HFF-Myc (cell line): ENCODE measurements at regions not wholly inside any gene's neighbourhood (a gene's known extent, or its start where the extent isn't known, plus 50 kb on each side); places are given as distances from the start of the nearest gene placed in this dataset.

Experiments used
- DNase-seq: peaks from one replicate; pipeline ENCODE4 v3.0.0-alpha.2; 2011; ENCODE audit warnings: low read depth; ENCODE audit errors: extremely low read depth
- H3K4me3 ChIP-seq: replicated peaks from 2 replicates; pipeline ENCODE4 v1.5.1; 2011; ENCODE audit warnings: low read depth, mild to moderate bottlenecking, control low read depth, low read length
- CTCF ChIP-seq: IDR thresholded peaks from 2 replicates; pipeline ENCODE4 v1.5.1; 2012; ENCODE audit warnings: mild to moderate bottlenecking, low read depth, low read length, control low read depth; ENCODE audit errors: missing control alignments

GRCh38 chr2:194621945-194622344 is 1035.1 kb upstream of the SLC39A10 start:
- H3K4me3 ChIP-seq = no peak overlapping the region
- TF ChIP-seq CTCF = no peak

GRCh38 chr2:194619366-194619765 is 1037.7 kb upstream of the SLC39A10 start:
- no peak overlapping the region for H3K4me3 ChIP-seq
- DNase-seq = no peak
- TF ChIP-seq CTCF = no peak

More at GRCh38 chr2:194621945-194622344, 1035.1 kb upstream of the SLC39A10 start:
- DNase-seq = no peak

- DNase-seq = no peak
- no peak for TF ChIP-seq CTCF
Observed at GRCh38 chr2:194618432-194618831, 1038.6 kb upstream of the SLC39A10 start.

GRCh38 chr2:194616334-194616733 is 1040.7 kb upstream of the SLC39A10 start:
- TF ChIP-seq CTCF = no peak
- DNase-seq = no peak
- no peak overlapping the region for H3K4me3 ChIP-seq

More at GRCh38 chr2:194618432-194618831, 1038.6 kb upstream of the SLC39A10 start:
- no peak overlapping the region for H3K4me3 ChIP-seq

GRCh38 chr2:194610297-194610696 is 1046.7 kb upstream of the SLC39A10 start:
- no peak overlapping the region for H3K4me3 ChIP-seq
- no peak for DNase-seq
- TF ChIP-seq CTCF = no peak

- TF ChIP-seq CTCF = no peak
- no peak overlapping the region for H3K4me3 ChIP-seq
- no peak for DNase-seq
Observed at GRCh38 chr2:194603429-194603828, 1053.6 kb upstream of the SLC39A10 start.

GRCh38 chr2:194602750-194603149 is 1054.3 kb upstream of the SLC39A10 start:
- no peak overlapping the region for H3K4me3 ChIP-seq
- TF ChIP-seq CTCF = no peak
- no peak for DNase-seq
